ENCODE measurements at regions not wholly inside any gene's neighbourhood (a gene's known extent, or its start where the extent isn't known, plus 50 kb on each side); places are given as distances from the start of the nearest gene placed in this dataset.
"Not testable (repeated sequence)": the region's sequence is repeated elsewhere in the genome, so short reads cannot be mapped to it uniquely, and the experiment has no call there.

GRCh38 chr2:175836361-175836760 lies 165.7 kb downstream of the LNPK start:
- no peak for DNase-seq (ENCODE audit: low read depth, low spot score)

GRCh38 chr2:175834477-175834876 lies 167.6 kb downstream of the LNPK start:
- no peak for DNase-seq (ENCODE audit: low read depth, low spot score)
- H3K4me3 ChIP-seq (ENCODE audit: low read length) = no peak overlapping the region

More at GRCh38 chr2:175836361-175836760, 165.7 kb downstream of the LNPK start:
- no peak overlapping the region for H3K4me3 ChIP-seq (ENCODE audit: low read length)

GRCh38 chr2:175832866-175833265 lies 169.2 kb downstream of the LNPK start:
- no peak for DNase-seq (ENCODE audit: low read depth, low spot score)
- H3K4me3 ChIP-seq (ENCODE audit: low read length) = no peak overlapping the region

GRCh38 chr2:175829741-175830140 lies 172.3 kb downstream of the LNPK start:
- H3K4me3 ChIP-seq (ENCODE audit: low read length) = no peak overlapping the region
- no peak for DNase-seq (ENCODE audit: low read depth, low spot score)

GRCh38 chr2:175827856-175828255 lies 174.2 kb downstream of the LNPK start:
- no peak overlapping the region for H3K4me3 ChIP-seq (ENCODE audit: low read length)
- DNase-seq (ENCODE audit: low read depth, low spot score) = no peak

GRCh38 chr2:175824243-175824642 lies 177.8 kb downstream of the LNPK start:
- no peak for DNase-seq (ENCODE audit: low read depth, low spot score)

GRCh38 chr2:175823707-175824073 lies 178.4 kb downstream of the LNPK start:
- no peak overlapping the region for H3K4me3 ChIP-seq (ENCODE audit: low read length)
- no peak for DNase-seq (ENCODE audit: low read depth, low spot score)

More at GRCh38 chr2:175824243-175824642, 177.8 kb downstream of the LNPK start:
- no peak overlapping the region for H3K4me3 ChIP-seq (ENCODE audit: low read length)

GRCh38 chr2:175823002-175823706 lies 178.9 kb downstream of the LNPK start:
- DNase-seq (ENCODE audit: low read depth, low spot score) = no peak
- H3K4me3 ChIP-seq (ENCODE audit: low read length) = no peak overlapping the region

- no peak overlapping the region for H3K4me3 ChIP-seq (ENCODE audit: low read length)
- DNase-seq (ENCODE audit: low read depth, low spot score) = no peak
Observed at GRCh38 chr2:175817221-175817620, 184.8 kb downstream of the LNPK start.

GRCh38 chr2:175815537-175815936 lies 186.5 kb downstream of the LNPK start:
- DNase-seq (ENCODE audit: low read depth, low spot score) = no peak
- no peak overlapping the region for H3K4me3 ChIP-seq (ENCODE audit: low read length)

GRCh38 chr2:175811971-175812370 lies 190.1 kb downstream of the LNPK start:
- H3K4me3 ChIP-seq (ENCODE audit: low read length) = no peak overlapping the region
- DNase-seq (ENCODE audit: low read depth, low spot score) = no peak

GRCh38 chr2:175808858-175809257 lies 193.2 kb downstream of the LNPK start:
- no peak for DNase-seq (ENCODE audit: low read depth, low spot score)
- H3K4me3 ChIP-seq (ENCODE audit: low read length) = no peak overlapping the region

GRCh38 chr2:175808078-175808477 lies 194.0 kb downstream of the LNPK start:
- no peak overlapping the region for H3K4me3 ChIP-seq (ENCODE audit: low read length)
- no peak for DNase-seq (ENCODE audit: low read depth, low spot score)

- DNase-seq (ENCODE audit: low read depth, low spot score) = no peak
- H3K4me3 ChIP-seq (ENCODE audit: low read length) = no peak overlapping the region
Observed at GRCh38 chr2:175807031-175807873, 194.8 kb downstream of the LNPK start.

GRCh38 chr2:175806570-175806969 lies 195.5 kb downstream of the LNPK start:
- no peak for DNase-seq (ENCODE audit: low read depth, low spot score)
- H3K4me3 ChIP-seq (ENCODE audit: low read length) = no peak overlapping the region

GRCh38 chr2:175806125-175806490 lies 196.0 kb downstream of the LNPK start:
- DNase-seq (ENCODE audit: low read depth, low spot score) = no peak
- H3K4me3 ChIP-seq (ENCODE audit: low read length) = no peak overlapping the region

GRCh38 chr2:175805442-175806124 lies 196.5 kb downstream of the LNPK start:
- DNase-seq (ENCODE audit: low read depth, low spot score) = peak; percentile 14
- H3K4me3 ChIP-seq (ENCODE audit: low read length) = no peak overlapping the region

GRCh38 chr2:175804122-175804521 lies 197.9 kb downstream of the LNPK start:
- DNase-seq (ENCODE audit: low read depth, low spot score) = no peak

GRCh38 chr2:175796422-175796821 lies 205.6 kb downstream of the LNPK start:
- DNase-seq (ENCODE audit: low read depth, low spot score) = not testable (repeated sequence)

More at GRCh38 chr2:175804122-175804521, 197.9 kb downstream of the LNPK start:
- H3K4me3 ChIP-seq (ENCODE audit: low read length) = no peak overlapping the region

GRCh38 chr2:175793648-175794047 lies 208.4 kb downstream of the LNPK start:
- DNase-seq (ENCODE audit: low read depth, low spot score) = no peak
- no peak overlapping the region for H3K4me3 ChIP-seq (ENCODE audit: low read length)

More at GRCh38 chr2:175796422-175796821, 205.6 kb downstream of the LNPK start:
- not testable (repeated sequence) for H3K4me3 ChIP-seq (ENCODE audit: low read length)

Data from Jurkat, Clone E6-1 (cell line).